CD1c-positive myeloid dendritic cell (primary cell): ENCODE measurements at regions not wholly inside any gene's neighbourhood (a gene's known extent, or its start where the extent isn't known, plus 50 kb on each side); places are given as distances from the start of the nearest gene placed in this dataset.
"Not testable (repeated sequence)": the region's sequence is repeated elsewhere in the genome, so short reads cannot be mapped to it uniquely, and the experiment has no call there.

Experiments used
- DNase-seq: peaks from one replicate; pipeline ENCODE4 v3.0.0-alpha.2; 2016; ENCODE audit errors: extremely low spot score

DNA sequence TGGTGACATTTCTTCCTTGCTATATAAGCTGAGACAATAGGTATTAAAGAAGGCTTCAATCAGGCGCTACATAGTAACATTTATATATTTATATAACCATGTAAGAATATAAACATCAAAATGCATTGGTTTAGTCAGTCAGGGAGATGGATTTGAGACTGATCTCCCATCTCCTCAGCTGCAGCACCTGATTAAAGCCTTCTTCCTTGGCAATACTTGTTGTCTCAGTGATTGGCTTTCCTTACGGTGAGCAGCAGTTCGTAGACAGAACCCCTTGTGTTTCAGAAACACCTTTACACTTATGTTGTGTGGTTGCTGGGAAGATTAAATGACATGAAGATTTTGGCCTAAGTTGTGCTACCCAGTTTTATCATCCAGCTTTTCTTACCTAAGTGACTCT, 323.3 kb upstream of the DUSP10 start:
- DNase-seq = no peak

DNA sequence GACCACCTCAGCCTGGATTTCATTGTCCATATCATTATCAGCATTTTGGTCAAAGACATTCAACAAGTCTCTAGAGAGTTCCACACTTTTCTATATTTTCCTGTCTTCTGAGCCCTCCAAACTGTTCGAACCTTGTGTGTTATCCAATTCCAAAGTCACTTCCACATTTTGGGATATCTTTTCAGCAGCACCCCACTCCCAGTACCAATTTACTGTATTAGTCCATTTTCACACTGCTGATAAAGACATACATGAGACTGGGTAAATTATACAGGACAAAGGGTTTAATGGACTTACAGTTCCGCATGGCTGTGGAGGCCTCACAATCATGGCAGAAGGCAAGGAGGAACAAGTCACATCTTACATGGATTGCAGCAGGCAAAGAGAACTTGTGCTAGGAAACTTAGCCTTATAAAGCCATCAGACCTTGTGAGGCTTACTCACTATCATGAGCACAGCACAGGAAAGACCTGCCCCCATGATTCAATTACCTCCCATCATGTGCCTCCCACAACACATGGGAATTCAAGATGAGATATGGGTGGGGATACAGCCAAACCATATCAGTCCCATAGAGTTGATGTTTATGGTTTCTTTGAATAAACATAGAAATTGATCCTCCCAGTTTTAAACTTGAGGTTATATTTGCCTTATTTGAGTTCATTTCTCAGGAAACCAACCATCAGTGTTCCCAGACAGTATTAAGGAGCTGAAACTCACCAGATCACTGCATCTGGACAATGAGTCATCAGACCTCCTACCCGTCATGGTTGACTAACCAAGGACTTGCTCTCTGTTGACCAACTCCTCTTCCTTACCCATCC, 322.7 kb upstream of the DUSP10 start:
- peak; percentile 17 for DNase-seq

DNA sequence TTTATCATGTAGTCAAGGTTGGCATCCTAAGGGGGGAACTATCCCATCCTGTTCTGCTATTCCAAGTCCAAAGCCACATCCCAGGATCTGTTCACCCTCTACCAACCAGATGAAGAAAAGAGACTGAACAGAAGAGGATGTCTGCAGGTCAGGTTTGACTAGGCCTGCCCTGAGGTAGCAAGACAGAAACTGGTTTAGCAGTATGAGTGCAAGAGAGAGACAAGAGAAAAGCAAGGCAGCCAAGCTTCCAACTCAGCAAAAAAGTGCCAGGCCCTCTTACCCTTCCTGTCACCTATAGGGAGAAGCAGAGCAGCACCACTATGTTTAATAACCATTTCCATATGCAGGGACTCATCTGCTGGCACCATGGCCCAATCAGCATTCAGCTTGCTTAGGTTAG, 320.8 kb upstream of the DUSP10 start:
- DNase-seq = no peak

DNA sequence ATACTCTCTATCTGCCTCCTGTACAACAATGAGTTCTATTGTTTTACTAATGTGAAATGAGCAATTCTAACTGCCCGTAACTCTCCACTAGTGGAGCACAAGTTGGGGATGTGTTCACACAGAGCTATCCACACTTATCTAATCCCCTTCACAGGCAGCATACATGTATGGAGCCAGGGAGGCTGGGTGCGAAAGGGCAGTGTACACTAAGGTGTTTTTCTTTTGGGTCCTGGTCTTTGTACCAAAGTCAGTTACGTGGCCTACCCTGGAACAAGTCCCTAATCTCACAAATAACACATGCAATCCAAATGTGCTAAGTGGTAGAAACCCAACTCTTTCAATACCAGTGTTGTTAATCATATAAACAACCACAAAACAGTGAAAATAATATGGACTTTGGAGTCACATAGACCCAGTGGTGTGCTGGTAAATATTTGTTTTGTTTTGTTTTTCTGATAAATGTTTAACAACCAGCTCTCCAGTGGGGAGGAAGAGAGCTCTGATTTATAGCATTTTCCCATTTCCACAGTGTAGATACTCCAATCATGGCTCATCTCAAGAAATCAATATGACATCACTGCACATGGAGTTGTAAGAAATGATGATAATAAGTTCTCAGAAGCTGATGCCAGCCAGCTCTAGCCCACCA, 319.9 kb upstream of the DUSP10 start:
- no peak for DNase-seq

DNA sequence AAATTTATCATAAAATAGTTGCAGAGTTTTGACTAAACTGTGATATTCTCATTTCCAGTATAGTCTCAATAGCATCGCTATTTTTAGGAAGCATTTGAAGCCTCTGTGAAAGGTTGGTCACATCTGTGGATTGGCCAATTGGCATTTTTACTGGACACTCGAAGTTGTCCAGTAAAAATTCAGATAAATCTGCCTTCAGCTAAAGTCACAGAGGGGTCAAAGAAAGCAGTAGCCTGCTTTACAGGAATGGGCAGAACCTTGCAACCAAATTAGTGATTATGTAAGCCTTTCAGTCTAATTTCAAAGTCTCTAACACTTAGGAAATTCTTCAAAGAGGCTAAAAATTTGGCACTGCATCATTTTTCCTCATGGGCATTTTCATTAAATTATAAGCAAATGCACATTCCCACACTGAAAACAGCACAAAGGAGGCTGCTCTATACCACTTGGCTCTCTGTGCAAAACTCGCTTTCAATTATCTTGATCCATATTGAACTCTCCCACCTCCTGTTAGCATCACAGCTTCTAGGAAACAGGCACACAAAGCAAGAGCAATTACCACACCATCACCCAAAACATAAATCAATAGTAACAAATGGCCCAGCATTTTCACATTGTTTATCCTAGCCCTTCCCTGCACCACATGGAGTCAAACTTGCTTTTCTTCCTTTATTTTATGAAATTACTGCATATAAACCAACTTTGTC, 318.5 kb upstream of the DUSP10 start:
- DNase-seq = no peak

DNA sequence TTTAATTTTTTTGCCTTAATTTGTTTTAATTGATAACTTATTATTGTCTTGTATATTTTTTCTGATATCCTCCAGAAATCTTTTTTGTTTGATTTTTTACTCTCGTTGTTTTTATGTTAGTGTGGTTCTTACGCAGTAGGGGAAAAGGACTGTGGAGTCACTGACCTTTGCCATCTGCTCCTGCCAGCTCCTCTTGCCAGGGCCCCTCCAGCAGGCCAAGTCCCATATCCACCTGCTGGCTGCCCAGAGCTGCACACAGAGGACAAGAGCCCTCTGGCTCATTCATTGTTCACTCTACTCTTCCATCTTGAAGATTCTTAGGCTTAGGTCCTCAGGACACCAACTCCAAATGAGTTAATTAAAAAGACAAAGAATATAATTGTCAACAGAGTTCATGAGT, 316.4 kb upstream of the DUSP10 start:
- no peak for DNase-seq

DNA sequence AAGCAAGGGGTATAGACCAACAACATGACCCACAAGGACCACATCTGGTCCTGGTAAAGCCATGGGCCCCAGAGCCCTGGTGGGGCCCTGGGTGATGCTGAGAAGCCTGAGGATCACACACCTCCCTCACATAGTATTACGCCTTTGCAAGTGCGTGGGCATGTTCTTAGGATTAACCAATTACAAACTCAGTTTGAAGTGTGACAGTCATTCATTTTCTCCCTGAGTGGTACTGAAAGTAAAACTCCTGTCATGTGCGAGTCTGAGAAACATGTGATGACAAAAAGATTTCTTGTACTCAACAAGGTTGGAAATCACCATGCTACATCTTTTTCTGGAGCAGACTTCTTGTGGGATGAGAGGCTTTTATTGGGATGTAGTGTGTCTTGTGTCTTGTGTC, 315.3 kb upstream of the DUSP10 start:
- no peak for DNase-seq

DNA sequence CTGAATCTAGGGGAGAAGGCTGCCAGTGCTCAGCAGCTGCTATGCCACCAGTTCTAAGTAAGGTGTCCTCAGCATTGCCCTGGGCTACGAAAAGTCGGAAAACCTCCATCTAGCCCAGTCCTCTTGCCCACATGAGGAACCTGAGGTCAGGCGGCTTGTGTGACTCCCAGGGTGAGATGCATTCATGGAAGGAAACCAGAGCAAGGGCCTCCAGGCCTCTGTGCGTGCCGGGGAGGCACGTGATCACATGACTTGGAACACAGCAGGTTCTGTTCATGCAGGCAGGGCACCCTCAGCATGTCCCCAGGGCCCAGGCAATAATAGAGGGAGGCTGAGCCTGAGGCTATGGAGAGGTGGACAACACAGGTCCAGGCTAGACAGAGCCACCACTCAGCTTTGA, 312.5 kb upstream of the DUSP10 start:
- no peak for DNase-seq

DNA sequence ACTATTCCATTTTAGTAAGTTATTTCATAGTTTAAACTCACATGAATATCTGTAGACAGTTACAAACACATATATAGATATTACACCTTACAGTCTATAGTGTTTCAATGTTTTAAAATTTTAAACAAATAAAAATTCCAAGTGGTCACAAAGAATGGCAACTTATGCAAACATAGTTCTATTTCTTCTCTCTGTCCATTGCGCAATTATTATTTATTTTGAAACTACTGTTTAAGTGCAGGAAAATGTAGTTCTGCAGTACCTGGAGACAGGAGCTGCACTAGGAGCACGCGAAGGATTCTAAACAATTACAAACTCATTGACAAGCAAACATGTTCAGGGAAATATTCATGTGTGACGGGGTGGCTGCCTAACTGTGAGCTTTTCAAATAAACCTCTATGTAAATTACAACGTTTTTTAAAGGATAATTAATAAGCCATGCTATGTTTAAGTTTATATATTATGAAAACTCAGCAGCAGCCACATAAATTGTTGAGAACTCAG, 312.0 kb upstream of the DUSP10 start:
- no peak for DNase-seq

DNA sequence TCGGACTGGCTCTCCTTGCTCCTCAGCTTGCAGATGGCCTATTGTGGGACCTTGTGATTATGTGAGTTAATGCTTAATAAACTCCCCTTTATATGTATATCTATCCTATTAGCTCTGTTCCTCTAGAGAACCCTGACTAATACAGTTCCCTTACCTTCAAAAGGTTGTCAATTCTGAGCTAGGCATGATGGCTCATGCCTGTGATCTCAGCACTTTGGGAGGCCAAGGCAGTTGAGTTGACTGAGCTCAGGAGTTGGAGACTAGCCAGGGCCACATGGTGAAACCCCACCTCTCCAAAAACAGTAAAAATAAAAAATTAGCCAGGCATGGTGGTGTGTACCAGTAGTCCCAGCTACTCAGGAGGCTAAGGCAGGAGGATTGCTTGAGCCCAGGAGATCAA, 309.4 kb upstream of the DUSP10 start:
- not testable (repeated sequence) for DNase-seq

DNA sequence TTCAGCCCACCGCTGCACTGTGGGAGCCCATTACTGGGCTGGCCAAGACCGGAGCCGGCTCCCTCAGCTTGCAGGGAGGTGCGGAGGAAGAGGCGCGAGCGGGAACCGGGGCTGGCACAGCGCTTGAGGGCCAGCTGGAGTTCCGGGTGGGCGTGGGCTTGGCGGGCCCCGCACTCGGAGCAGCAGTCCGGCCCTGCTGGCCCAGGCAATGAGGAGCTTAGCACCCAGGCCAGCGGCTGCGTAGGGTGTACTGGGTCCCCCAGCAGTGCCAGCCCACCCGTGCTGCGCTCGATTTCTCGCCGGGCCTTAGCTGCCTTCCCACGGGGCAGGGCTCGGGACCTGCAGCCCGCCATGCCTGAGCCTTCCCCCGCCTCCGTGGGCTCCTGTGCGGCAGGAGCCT, 307.8 kb upstream of the DUSP10 start:
- DNase-seq = not testable (repeated sequence)

DNA sequence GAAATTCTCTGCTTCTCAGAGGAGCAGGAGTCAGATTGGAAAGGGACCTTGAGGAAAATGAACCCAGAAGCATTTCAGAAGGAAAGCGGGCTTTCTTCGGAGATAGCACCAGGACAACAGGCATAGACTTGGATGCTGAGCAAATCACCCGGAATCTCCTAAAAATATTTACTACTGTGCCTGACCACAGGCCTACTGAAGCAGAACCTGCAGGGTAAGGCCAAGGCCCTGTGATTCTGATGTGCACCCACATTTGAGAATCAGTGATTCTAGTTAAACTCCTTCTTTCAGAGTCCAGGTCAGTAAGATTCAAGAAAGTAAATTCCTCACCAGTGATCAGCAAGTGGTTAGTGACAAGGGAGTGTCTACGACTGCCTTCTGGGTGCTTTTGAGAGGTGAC, 307.3 kb upstream of the DUSP10 start:
- no peak for DNase-seq

DNA sequence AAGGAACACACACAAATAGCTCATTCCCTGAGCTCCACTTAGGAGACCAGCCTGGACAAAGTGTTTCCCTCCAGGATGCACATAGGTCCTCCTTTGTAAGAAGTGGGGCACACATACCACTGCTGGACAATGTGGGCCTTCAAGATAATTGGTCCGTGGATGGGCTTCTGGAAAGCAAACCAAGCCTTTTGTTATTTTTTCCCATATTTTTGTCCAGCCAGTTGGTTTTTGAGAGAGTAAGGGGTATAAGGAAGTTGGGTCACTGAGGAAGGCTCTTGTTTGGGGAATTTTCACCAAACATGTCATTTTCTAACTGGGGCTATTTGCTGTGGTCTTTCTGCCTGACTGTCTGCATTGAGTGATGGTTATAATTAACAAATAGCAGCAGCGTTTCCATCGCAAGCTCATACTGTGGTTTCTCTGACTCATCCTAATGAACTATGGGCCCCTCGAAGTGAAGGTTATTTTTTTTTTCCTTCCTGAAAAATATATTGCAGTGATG, 306.3 kb upstream of the DUSP10 start:
- DNase-seq = no peak

DNA sequence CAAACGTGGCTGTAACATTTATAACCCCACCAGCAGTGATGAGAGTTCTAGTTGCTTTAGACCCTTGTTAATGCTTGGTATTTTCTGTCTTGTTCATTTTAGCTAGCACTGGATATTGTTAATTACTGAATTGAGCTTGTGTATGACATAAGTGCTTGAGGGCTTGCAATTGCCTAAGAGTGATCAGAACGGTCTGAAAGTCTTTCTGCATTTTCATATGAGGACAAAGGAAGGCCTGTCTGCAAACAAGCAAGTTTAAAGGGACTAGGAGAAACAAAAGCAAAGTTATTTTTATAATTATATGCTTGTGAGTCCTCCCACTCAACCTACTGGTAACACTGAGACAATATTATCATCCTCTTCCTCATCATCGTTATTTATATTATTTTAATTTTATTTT, 305.5 kb upstream of the DUSP10 start:
- DNase-seq = no peak

DNA sequence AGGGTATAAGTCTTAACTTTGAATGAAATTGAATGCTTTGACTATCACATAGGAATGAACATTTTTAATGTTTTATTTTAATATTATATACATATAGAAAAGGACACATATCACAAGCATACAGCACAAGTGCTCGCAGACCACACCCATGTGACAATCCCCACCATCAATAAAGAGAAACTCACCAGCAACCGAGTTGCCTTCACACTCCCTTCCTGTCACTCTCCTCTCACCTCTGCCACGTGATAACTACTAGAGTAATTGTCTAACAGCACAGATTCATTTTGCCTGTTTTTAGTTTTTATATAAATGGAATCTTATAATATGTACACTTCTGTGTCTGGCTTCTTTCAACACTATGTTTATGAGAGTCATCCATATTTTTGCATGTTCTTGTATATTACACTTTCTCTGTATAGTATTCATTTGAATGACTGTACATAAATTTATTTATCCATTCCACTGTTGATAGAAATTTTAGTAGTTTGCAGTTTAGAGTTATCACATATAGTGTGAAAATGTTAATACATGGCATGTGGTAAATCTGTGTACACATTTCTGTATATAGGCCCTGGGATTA, 304.9 kb upstream of the DUSP10 start:
- no peak for DNase-seq

DNA sequence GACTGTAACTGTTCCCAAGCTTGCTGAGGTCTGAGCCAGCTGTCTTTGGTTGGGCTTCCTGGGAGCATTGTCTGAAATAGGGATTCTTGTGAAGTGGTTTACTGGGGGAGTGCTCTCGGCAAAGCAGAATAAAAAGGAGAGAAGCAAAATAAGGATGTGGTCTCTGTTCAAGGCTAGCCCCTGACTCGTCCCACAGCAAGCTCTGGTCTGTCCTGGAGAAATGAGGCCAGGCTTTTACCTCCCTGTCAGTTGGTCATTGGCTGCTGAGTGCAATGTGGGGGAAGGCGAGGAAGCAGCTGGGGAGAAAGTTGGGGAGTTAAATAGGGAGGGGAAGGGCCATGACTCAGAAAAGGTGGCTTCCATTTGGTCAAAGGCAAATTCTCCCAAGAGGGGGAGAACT, 303.9 kb upstream of the DUSP10 start:
- no peak for DNase-seq

DNA sequence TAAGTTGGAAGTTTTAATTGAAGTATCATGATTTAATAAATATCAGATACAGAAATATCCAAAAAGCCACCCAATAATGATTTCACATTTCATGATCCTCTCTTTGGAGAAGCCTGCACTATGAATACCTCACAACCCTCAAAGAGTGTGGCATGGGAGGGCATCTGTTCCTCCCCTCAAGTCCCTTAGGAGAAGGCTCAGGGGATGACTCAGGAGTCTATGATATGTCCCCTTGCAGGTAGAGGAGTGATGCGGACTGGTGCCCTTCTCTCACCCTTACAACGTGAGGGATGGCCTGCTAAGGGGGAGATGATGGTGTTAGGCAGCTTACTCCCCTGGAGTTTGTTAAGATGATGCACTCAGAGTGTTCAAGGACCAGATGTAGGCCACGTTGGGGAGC, 303.3 kb upstream of the DUSP10 start:
- no peak for DNase-seq

DNA sequence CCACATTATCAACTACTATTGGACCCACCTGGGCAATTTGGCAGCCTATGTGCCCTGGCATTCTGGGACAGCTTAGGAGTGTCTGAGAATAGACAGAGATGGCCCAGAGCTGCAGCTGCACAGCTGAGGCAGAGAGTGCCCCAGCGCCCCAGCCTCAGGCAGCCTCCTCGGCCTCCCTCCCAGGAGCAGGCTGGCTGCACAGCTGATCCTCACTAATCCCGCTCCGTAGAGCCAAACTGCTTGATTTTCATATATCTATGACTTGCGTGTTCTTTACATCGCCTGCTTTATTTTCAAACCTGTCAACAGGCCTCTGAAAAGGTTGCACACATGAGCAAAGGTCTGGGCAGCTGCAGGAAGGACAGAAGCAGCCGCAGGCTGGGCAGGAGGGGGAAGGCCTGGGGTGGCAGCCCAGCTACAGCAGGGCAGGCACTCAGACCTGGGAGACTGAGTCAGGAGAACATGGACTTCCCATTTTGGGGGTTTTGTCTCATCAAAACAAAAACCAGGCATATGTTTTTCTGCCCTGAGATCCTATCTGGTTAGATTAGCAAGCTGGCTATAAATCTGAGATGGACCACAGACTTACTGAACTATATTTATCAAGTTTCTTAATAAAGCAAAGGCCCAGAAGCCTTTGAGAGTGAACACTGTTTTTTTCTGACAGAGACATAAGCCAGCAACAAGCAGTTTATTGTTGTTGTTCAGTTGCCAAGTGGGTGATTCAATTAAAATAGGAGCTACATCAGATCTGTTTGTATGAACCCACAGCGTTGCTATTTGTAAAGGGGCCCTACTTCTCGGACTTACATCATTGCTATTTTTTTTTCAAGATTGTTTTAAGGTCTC, 301.8 kb upstream of the DUSP10 start:
- DNase-seq = no peak

DNA sequence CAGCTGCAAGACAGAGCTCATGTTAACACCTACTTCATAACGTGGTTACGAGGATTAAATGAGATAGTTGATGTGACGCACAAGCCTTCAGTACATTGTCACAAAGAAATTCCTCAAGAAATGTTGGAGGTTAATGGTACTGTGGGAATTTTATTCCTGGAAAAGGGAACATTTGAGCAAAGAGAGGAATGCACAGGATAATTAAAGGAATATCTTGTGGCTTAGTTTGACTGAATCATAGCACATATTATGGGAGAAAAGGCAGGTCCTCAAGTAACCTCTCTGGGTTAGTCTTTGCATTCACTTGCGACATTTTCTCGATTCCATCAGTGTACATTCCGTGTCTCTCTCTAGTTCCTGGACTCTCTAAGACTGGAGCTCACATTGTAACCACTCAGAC, 300.2 kb upstream of the DUSP10 start:
- DNase-seq = no peak

DNA sequence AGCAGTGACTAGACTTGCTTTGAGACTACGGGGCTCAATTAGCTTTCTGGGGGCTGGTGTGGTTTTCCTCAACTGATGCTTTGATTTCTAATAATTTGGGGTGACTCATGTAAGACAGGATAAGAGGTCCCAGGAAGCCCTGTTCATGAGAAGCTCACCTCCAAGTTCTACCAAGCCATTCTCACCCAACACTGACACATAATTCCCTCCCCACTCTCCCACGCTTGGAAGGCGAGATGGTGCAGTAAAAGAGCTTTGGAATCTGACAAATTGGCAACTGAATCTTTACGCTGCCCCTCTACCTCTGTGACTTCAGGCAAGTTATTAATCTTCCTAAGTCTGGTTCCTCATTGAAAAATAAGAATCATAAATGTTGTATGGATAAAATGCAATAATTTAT, 299.1 kb upstream of the DUSP10 start:
- DNase-seq = no peak

DNA sequence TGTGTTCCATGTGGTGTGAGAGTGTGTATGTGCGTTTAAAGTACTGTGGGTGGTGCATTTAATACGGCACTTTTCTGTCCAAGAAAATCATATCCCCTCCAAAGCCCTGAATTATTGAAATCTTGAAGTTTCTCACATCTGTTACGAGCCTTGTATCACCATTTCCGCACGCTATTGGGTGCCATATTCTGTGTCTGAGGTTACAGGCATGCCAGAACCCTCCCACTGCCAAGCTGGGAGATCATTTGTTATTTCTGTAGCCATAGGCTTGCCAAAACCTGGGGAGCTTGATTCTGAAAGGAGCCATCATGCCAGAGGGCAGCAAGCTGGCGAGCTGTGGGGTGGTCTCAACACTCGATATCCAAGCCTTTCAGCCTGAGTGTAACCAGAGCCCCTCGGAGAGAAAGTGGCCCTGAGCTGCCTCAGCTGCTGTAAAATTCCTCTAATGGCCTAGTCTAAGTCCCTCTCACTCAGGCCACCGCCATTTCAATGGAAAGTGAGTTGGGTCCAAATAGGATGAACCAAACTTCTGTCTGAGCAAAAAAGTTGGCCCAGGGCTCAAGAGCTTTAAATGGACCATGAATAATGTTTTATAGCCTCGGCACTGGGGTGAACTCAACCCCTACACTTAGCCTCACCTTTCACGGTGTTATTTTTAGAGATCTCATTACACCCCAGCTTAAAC, 298.4 kb upstream of the DUSP10 start:
- no peak for DNase-seq
